Right renal cortex interstitium (tissue), 3 donors: ENCODE measurements at regions not wholly inside any gene's neighbourhood (a gene's known extent, or its start where the extent isn't known, plus 50 kb on each side); places are given as distances from the start of the nearest gene placed in this dataset.

Source experiments
- DNase-seq, 3 donors: peaks; one replicate each; pipeline ENCODE4 v3.0.0-alpha.2; 2013; ENCODE audit warnings: low read depth in 3 of 3, low spot score in 2 of 3

DNA sequence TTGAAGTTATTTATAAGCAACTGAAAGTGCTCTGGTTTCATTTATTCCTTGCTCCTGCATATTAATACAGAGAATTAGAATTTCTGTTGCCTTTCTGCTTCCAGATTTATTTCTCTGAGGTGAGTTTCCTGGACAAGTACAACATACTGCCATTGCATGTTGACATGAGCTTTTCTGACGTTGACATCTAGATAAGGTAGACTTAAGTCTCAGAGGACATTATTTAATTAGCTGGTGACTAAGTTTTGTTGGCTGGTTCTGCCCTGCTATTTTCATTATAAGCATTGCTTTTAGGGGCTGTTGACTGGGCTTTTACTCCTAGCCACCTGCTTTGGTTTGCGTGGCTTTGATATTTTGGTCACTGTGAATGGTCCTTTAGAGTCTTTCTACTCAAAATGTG, 282.9 kb upstream of the SPRED2 start:
- no peak for DNase-seq

- no peak for DNase-seq
These were observed 282.5 kb upstream of the SPRED2 start for GRCh38 chr2:65714866-65715265.

GRCh38 chr2:65711863-65712262, 279.5 kb upstream of the SPRED2 start:
- no peak for DNase-seq

DNA sequence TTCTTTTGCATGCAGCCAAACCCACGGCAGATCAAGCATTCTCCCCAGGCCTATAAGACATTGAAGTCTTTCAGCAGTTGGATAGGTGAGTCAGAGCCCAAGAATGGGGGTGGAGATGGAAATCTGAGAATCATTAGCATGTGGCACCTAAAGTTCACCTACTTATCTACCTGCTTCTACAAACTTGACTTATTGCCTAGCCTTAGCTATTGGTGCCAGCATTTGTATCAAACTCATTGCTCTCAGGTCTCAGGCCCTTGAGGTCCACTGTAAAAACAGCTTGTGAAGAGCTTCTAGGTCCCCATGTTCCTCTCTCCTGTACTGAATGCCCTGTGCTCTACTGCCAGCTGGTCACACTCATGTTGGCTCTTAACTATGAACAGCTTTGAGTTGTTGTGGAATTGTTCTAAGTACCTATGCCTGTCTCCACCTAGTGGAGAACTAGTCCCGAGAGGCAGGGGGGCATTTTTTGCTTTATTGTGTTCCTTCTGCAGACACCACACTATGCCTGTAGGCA, 278.4 kb upstream of the SPRED2 start:
- DNase-seq: no peak

DNA sequence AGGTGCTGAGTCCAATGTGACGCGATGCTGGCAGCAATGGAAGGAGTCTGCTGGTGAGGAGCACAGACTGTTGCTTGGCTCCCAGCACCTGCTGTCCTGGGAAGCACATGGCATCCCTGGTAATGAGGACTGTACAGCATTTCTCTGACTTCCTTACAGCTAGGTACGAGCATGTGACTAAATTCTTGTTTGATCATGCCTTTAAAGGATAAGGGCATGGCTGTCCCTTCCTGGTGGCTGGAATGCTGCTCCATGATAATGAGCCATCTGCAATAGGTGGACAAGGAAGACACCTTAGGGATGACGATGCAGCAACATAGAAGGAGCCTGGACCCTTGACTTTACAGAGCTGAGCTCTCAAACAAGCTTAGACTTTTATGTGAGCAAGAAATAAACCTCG, 278.0 kb upstream of the SPRED2 start:
- no peak for DNase-seq

GRCh38 chr2:65708086-65708485, 275.7 kb upstream of the SPRED2 start:
- no peak for DNase-seq

GRCh38 chr2:65706411-65706810, 274.0 kb upstream of the SPRED2 start:
- no peak for DNase-seq

DNA sequence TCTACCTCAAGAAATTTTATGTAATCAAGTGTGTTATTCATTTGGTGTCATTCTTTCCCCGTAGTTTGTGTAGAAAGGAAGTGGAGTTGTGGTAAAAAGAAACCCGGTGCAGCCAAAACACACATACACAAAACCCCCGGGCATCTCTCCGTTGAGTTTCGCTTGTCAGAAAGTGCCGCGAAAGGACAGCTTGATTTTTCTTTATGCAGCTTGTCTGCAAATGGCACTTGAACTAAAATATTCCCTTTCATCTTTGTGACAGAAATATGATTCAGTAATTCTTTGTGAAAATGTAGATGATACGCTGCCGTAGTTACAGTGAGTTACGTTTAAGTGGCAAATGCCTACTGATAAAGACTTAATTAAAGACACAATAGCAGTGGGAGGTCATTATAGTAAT, 268.8 kb upstream of the SPRED2 start:
- no peak for DNase-seq

GRCh38 chr2:65700720-65701119, 268.3 kb upstream of the SPRED2 start:
- no peak for DNase-seq

DNA sequence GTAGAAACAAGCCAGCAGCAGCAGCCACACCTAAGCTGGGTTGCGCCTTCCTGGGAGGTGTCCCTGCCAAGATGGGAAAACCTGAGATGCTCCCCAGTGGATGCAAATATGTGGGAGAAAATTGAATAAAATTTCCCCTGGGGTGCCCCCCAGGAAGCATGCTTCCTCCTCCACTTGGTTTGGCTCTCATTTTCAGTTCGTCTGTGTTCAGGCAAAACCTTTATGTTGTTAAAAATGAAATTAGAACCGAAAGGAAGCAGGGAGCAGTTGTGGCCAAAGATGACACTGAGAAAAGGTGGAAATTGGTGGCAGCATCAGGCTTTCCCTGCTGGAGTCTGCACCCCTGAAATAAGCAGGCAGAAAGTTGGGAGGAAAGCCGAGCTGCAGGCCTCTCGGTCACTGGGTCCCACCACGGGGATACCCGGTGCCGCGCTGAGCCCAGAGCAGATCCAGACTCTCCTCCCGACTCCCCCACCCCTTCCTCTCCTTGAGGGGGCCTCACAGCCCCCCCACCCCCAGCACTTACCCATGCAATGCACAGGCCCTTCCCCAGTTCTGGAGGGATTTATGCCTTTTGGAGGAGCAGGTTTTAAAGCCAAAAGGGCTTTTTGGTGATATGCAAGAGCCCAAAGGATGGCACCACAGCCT, 267.7 kb upstream of the SPRED2 start:
- DNase-seq: no peak

GRCh38 chr2:65691816-65692215, 259.4 kb upstream of the SPRED2 start:
- no peak for DNase-seq

GRCh38 chr2:65688141-65688886, 255.9 kb upstream of the SPRED2 start:
- no peak for DNase-seq

GRCh38 chr2:65687614-65688013, 255.2 kb upstream of the SPRED2 start:
- no peak for DNase-seq

DNA sequence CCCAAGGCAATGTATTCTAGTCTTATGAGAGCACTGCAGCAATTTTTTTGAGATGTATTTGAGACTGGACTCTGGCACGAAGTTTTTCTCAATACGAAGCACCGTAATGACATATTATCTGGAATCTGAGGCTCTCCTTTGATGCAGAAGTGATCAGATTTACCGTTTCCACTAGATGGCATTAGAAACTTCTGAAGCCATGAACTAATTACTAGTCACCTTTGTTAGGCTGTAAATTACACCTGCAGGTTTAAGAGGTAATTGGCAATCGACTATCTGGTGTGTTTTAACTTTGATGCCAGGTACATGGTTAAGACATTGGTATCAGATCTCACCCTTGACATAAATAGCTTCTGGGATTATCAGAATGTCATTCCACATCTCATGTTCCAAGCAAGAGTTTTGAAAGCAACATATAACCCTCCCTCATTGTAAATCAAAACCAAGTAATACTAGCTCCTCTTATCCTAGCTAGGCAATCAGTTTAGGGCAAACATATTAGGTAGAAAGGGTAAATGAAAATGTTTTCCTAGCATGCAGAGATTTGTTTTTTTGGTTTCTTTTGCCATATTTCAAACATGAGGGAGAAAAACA, 254.6 kb upstream of the SPRED2 start:
- no peak for DNase-seq

- DNase-seq: no peak
These were observed 249.1 kb upstream of the SPRED2 start for GRCh38 chr2:65681503-65681902.

- no peak for DNase-seq
These were observed 246.5 kb upstream of the SPRED2 start for GRCh38 chr2:65678779-65679391.

- no peak for DNase-seq
These were observed 243.0 kb upstream of the SPRED2 start for GRCh38 chr2:65675350-65675749.

GRCh38 chr2:65671670-65672242, 239.4 kb upstream of the SPRED2 start:
- DNase-seq: no peak

- no peak for DNase-seq
These were observed 237.2 kb upstream of the SPRED2 start for GRCh38 chr2:65669574-65669973.

DNA sequence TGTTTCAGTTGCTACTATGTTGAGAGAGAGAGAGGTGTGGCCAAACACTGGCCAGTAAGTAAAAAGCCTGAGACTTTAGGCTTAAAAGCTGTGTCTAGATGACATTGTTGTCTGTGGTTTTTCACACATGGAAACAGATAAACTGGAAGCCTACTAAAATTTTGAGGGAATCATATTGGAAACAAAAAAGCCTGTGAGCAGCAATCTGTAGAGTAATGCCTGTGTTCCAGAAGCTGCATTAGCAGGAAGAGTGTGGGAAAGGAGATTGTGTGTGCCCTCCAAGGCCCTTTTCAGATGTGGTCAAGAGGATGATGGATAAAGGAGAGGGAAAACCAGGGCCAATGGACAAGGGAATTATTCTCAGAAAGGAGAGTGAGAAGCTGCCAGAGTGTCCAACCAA, 236.3 kb upstream of the SPRED2 start:
- DNase-seq: no peak

- DNase-seq: no peak
These were observed 233.8 kb upstream of the SPRED2 start for GRCh38 chr2:65666156-65666725.
